Heart right ventricle (tissue), 16 donors: ENCODE measurements at regions not wholly inside any gene's neighbourhood (a gene's known extent, or its start where the extent isn't known, plus 50 kb on each side); places are given as distances from the start of the nearest gene placed in this dataset.
"Not testable (repeated sequence)": the region's sequence is repeated elsewhere in the genome, so short reads cannot be mapped to it uniquely, and the experiment has no call there.

Source experiments
- ATAC-seq, 8 donors: fragments of 200-7000 bp; cut with Tn5 transposase; one replicate each; pipeline ENCODE4 v1.9.1; 2020; ENCODE audit warnings: mild to moderate bottlenecking in 8 of 8, moderate library complexity in 8 of 8, moderate number of reproducible peaks in 1 of 8
- DNase-seq, 2 donors: peaks; one replicate each; pipeline ENCODE4 v3.0.0-alpha.2; 2020
- H3K27ac ChIP-seq, 10 donors: fragments of 200-600 bp; sonication (generic) in 2 of 10; one replicate each; pipeline versions ENCODE4 v1.5.0 to v1.8.0; 2020 to 2022; ENCODE audit warnings: mild to moderate bottlenecking in 3 of 10
- H3K27me3 ChIP-seq, 7 donors: fragments of 200-600 bp; one replicate each; pipeline ENCODE4 v1.8.0; 2021 to 2022; ENCODE audit warnings: mild to moderate bottlenecking in 2 of 7
- H3K36me3 ChIP-seq, 9 donors: fragments of 200-600 bp; sonication (generic) in 1 of 9; one replicate each; pipeline versions ENCODE4 v1.5.0 to v1.8.0; 2020 to 2022; ENCODE audit warnings: mild to moderate bottlenecking in 2 of 9
- H3K4me1 ChIP-seq, 9 donors: fragments of 200-600 bp; sonication (generic) in 1 of 9; one replicate each; pipeline versions ENCODE4 v1.5.0 to v1.8.0; 2020 to 2022; ENCODE audit warnings: mild to moderate bottlenecking in 4 of 9
- H3K4me3 ChIP-seq, 10 donors: fragments of 200-600 bp; sonication (generic) in 2 of 10; one replicate each; pipeline versions ENCODE4 v1.5.0 to v1.8.0; 2020 to 2022; ENCODE audit warnings: mild to moderate bottlenecking in 7 of 10, moderate library complexity in 2 of 10
- H3K9me3 ChIP-seq, 11 donors: fragments of 200-600 bp in 10 of 11; sonication (generic) in 2 of 11; one replicate each; pipeline versions ENCODE4 v1.5.0 to v1.8.0; 2013 to 2022; ENCODE audit warnings: mild to moderate bottlenecking in 2 of 11, control low read depth in 1 of 11, moderate library complexity in 1 of 11
- WGBS, 2 donors: extraction: QIAGEN DNeasy Blood & Tissue Kit; methylation state at CpG; one replicate each; pipeline ENCODE4 v1.1.7; 2013; ENCODE audit warnings: inconsistent platforms in 1 of 2; 5-methylcytosine and 5-hydroxymethylcytosine counted together
- intact Hi-C, 10 donors: fragments of 100-400 bp; cut with DNase I; formaldehyde crosslinking; loops; one replicate each; pipeline versions ENCODE4 v1.11.1 to v1.14.2; 2022
- TF ChIP-seq, protein P1 (sequence below), 9 donors: fragments of 200-600 bp; sonication (generic) in 2 of 9; IDR thresholded peaks; one replicate each; pipeline versions ENCODE4 v1.5.0 to v1.8.0; 2021 to 2022; ENCODE audit warnings: antibody characterized with exemption in 9 of 9, mild to moderate bottlenecking in 5 of 9, moderate library complexity in 1 of 9
- donor health status: Arrhythmogenic right ventricular cardiomyopathy.
- donor health status: ischemic (EF 13 %, LVEDD 7.1; RV severe dilation, severe dysfunction).
- donor health status: healthy with polysubstance abuse.
- donor health status: DM: no; HTN: yes; CAD: no.
- donor health status: DM: no; HTN: no; CAD: no.
- donor health status: ischemic (EF 25% LVEDD 6.9; RV normal size, moderate dysfunction).
- donor health status: ischemic (EF 25% LVEDD 5.7; RV mildly dilated, moderate dysfunction).
- donor health status: healthy.
- donor health status: DM: yes; HTN: yes; CAD: no.
- donor health status: Ischemic cardiomyopathy.
- donor health status: ischemic (EF 35%, LVEDD 5.7; RV mildly dilated, moderate dysfunction).
- donor health status: nonischemic (EF 11% LVEDD 7.7; RV severe dilation, severe dysfunction).
- donor health status: DM: yes; HTN: yes; CAD: no.
- donor health status: PGD.
- donor health status: ischemic (EF 29% LVEDD 5.4; RV normal size, mild dysfunction).
- donor health status: nonischemic (EF 23%, LVEDD 6.1; RV moderate dilation, normal function).

- intact Hi-C loops, result no loop called here
- Histone ChIP-seq H3K9me3 (peaks cover 0 to 4% (median 0%) of the 10 kb centered on the region in 11 donors), H3K4me1 (no peaks in the 10 kb centered on the region), H3K36me3 (no peaks in the 10 kb centered on the region), H3K27me3 (no peaks in the 10 kb centered on the region), H3K27ac (no peak overlapping the region), H3K4me3 (no peak overlapping the region)
- TF ChIP-seq, protein P1, sequence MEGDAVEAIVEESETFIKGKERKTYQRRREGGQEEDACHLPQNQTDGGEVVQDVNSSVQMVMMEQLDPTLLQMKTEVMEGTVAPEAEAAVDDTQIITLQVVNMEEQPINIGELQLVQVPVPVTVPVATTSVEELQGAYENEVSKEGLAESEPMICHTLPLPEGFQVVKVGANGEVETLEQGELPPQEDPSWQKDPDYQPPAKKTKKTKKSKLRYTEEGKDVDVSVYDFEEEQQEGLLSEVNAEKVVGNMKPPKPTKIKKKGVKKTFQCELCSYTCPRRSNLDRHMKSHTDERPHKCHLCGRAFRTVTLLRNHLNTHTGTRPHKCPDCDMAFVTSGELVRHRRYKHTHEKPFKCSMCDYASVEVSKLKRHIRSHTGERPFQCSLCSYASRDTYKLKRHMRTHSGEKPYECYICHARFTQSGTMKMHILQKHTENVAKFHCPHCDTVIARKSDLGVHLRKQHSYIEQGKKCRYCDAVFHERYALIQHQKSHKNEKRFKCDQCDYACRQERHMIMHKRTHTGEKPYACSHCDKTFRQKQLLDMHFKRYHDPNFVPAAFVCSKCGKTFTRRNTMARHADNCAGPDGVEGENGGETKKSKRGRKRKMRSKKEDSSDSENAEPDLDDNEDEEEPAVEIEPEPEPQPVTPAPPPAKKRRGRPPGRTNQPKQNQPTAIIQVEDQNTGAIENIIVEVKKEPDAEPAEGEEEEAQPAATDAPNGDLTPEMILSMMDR (IDR thresholded peaks at IDR 0.05), result no peak
- DNase-seq, result no peak
- WGBS, 2 donors, result 56 to 83% methylated on average over 3 of the region's 3 CpGs
- no peak for ATAC-seq
These were observed 732.5 kb downstream of the GALC start for GRCh38 chr14:87260460-87260859.

DNA sequence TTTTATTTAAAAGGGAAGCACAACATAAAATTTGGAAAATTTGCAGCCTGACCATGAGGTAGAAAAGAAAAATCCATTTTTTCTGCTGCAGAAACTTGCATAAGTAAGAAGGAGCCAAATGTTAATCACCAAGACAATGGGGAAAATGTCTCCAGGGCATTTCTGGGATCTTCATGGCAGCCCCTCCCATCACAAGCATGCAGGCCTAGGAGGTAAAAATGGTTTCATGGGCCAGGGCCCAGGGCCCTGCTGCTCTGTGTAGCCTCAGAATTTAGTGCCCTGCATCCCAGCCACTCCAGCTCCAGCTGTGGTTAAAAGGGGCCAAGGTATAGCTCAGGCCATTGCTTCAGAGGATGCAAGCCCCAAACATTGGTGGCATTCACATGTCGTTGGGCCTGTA is 735.6 kb downstream of the GALC start:
- Histone ChIP-seq H3K27ac (no peak overlapping the region), H3K4me1 (no peaks in the 10 kb centered on the region), H3K36me3 (no peaks in the 10 kb centered on the region), H3K4me3 (no peak overlapping the region), H3K27me3 (no peaks in the 10 kb centered on the region), H3K9me3 (peaks cover 0 to 4% (median 0%) of the 10 kb centered on the region in 11 donors)
- intact Hi-C loops, result no loop called here
- no peak for ATAC-seq
- no peak for DNase-seq
- TF ChIP-seq, protein P1 (IDR thresholded peaks at IDR 0.05), result no peak
- 58 to 63% methylated on average over 1 of the region's 1 CpG for WGBS, 2 donors

- H3K36me3 ChIP-seq, result no peaks in the 10 kb centered on the region
- 87 to 89% methylated on average over 2 of the region's 2 CpGs for WGBS, 2 donors
These were observed 737.9 kb downstream of the GALC start for GRCh38 chr14:87255058-87255457.

DNA sequence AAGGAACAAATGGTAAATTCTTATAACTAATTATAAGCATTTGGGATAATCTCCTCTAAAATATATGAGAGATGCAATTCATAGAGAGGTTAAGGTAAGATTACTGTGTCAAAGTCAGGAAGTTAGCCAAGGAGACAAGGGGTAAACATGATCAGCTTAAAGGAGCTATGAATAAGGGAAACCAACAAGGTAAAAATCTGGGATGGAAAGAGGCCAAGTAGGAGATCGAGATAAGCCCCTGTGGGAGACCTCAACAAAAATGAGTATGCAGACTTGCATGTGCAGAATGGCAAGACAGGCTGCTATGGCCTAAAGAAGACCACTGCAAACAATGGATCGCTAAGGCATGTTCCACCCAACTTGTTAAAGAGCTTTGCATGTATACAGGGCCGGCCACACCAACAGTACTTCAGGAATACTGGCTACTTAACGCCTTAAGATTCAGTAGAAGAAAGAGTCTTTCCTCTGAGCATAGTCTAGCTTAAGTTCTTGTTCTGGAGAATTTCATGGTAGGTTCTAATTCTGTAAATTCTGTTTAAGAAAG is 738.6 kb downstream of the GALC start:
- TF ChIP-seq, protein P1 (IDR thresholded peaks at IDR 0.05), result no peak
- H3K4me1 ChIP-seq, result peaks cover 0 to 5% (median 0%) of the 10 kb centered on the region in 9 donors
- DNase-seq, result no peak
- peaks cover 0 to 4% (median 0%) of the 10 kb centered on the region in 11 donors for H3K9me3 ChIP-seq
- no peak overlapping the region for H3K27ac ChIP-seq
- H3K36me3 ChIP-seq, result no peaks in the 10 kb centered on the region
- WGBS, 2 donors, result 52 to 69% methylated on average over 4 of the region's 4 CpGs
- H3K27me3 ChIP-seq, result no peaks in the 10 kb centered on the region
- ATAC-seq, result no peak
- H3K4me3 ChIP-seq, result no peak overlapping the region
- intact Hi-C loops, result no loop called here

More at GRCh38 chr14:87255058-87255457, 737.9 kb downstream of the GALC start:
- Histone ChIP-seq H3K4me3 (no peak overlapping the region), H3K27me3 (no peaks in the 10 kb centered on the region), H3K4me1 (peaks cover 0 to 5% (median 0%) of the 10 kb centered on the region in 9 donors), H3K9me3 (peaks cover 0 to 4% (median 0%) of the 10 kb centered on the region in 11 donors), H3K27ac (no peak overlapping the region)
- ATAC-seq, result no peak
- intact Hi-C loops, result no loop called here
- no peak for DNase-seq
- TF ChIP-seq, protein P1 (IDR thresholded peaks at IDR 0.05), result no peak

DNA sequence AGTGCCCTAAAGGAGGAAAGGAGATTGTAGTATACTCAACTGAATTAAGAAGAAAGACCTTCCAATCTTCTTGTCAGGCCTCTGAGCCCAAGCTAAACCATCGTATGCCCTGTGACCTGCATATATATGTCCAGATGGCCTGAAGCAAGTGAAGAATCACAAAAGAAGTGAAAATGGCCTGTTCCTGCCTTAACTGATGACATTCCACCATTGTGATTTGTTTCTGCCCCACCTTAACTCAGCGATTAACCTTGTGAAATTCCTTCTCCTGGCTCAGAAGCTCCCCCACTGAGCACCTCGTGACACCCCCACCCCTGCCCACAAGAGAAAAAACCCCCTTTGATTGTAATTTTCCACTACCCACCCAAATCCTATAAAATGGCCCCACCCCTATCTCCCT is 739.2 kb downstream of the GALC start:
- H3K9me3 ChIP-seq, H3K4me3 ChIP-seq, ATAC-seq, H3K27me3 ChIP-seq, H3K36me3 ChIP-seq, H3K27ac ChIP-seq, DNase-seq, intact Hi-C loops, H3K4me1 ChIP-seq: not testable (repeated sequence)
- WGBS, 2 donors, result 52 to 55% methylated on average over 3 of the region's 3 CpGs
